ENCODE measurements at regions not wholly inside any gene's neighbourhood (a gene's known extent, or its start where the extent isn't known, plus 50 kb on each side); places are given as distances from the start of the nearest gene placed in this dataset.

DNA sequence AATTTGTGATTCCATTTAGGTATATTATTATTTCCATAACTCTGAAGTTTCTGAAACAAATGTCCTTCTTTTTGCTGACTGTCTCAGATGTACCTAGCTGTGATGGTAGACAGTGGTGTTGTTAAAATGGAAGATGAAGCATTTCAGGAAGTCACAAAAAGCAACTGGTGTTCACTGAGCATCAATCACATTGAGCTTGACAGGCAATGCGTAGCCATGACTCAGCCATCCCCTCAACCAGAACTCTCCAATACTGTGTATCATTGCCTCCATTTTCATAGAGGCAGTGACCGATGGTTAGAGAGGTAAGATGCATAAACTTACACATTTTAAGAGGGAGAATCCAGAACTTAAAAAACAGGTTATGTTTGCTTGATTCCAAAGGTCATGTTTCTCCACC is 434.0 kb downstream of the INHBA start:
- in situ Hi-C loops (cut with MboI; ENCODE audit: low sequenced_read_pairs, unreplicated experiment), result no loop called here
- TF ChIP-seq, protein P1, sequence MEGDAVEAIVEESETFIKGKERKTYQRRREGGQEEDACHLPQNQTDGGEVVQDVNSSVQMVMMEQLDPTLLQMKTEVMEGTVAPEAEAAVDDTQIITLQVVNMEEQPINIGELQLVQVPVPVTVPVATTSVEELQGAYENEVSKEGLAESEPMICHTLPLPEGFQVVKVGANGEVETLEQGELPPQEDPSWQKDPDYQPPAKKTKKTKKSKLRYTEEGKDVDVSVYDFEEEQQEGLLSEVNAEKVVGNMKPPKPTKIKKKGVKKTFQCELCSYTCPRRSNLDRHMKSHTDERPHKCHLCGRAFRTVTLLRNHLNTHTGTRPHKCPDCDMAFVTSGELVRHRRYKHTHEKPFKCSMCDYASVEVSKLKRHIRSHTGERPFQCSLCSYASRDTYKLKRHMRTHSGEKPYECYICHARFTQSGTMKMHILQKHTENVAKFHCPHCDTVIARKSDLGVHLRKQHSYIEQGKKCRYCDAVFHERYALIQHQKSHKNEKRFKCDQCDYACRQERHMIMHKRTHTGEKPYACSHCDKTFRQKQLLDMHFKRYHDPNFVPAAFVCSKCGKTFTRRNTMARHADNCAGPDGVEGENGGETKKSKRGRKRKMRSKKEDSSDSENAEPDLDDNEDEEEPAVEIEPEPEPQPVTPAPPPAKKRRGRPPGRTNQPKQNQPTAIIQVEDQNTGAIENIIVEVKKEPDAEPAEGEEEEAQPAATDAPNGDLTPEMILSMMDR (IDR thresholded peaks at IDR 0.05; ENCODE audit: borderline replicate concordance, control extremely low read depth, extremely low read depth, insufficient read depth, missing control alignments), result no peak
- no peak for DNase-seq (ENCODE audit: low spot score)

DNA sequence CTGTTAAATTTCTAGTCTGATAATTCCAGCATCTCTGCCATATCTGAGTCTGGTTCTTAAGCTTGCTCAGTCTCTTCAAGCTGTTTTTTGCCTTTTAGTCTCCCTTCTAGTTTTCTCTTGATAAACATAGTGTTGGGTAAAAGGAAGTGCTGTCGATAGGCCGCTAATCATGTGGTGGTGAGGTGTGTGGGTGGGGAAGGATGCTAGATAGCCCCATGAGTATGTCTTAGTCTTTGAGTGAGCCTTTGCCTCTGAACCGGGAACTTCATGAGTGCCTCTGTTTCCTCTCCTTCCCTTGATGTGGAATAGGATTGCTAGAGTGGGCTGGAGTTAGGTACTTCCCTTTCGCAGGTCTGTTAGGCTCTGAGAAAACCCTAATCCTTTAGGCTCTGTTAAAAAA is 441.8 kb downstream of the INHBA start:
- in situ Hi-C loops (cut with MboI; ENCODE audit: low sequenced_read_pairs, unreplicated experiment), result no loop called here
- DNase-seq (ENCODE audit: low spot score), result no peak
- TF ChIP-seq, protein P1 (IDR thresholded peaks at IDR 0.05; ENCODE audit: borderline replicate concordance, control extremely low read depth, extremely low read depth, insufficient read depth, missing control alignments), result no peak

DNA sequence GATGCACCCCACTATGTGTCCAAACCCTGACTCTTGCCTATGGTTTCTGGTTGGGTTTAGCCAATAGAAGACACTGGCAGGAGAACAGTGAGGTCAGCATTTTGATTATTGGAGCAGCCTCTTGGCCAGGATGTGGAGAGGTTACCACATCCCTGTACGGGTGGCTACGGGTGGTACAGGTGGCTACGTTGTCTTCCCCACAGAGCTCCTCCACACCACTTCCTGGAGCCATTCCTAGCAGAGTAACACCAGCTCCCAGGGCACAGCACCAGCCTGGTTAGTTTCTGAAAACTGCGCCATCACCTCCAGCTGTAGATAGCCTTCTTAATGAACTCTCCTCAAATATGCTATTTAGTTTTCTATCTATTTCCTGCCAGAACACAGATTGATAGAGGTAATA is 445.2 kb downstream of the INHBA start:
- in situ Hi-C loops (cut with MboI; ENCODE audit: low sequenced_read_pairs, unreplicated experiment), result no loop called here
- DNase-seq (ENCODE audit: low spot score), result no peak
- TF ChIP-seq, protein P1 (IDR thresholded peaks at IDR 0.05; ENCODE audit: borderline replicate concordance, control extremely low read depth, extremely low read depth, insufficient read depth, missing control alignments), result no peak

DNA sequence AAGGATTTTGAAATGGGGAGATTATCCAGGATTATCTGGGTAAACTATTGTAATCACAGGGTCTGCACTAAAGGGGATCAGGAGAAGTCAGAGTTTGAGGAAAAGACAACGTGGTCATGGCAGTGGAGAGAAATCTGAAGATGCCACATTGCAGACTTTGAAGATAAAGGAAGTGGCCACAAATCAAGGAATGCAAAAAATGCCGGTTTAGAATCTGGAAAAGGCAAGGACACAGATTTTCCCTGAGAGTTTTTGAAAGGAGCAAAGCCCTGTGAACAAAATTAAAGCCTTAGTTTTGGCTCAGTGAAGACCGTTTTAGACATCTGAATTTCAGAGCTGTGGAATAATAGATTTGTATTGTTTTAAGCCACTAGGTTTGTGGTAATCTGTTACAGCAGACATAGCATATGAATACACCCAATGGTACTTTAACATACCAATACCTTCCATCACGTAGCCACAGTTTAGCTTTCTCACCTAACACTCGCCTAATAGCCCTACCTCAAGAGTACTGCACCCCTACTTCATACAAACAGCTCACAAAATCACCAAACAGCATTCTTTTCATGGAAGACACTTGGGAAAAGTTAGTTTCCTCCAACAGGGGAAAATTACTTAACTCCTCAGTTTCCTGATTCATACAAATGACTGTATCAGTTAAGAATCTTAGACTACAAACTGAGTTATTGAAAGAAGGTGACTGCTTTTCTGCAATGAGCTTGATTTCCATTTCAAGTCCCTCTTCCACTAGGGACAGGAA is 446.5 kb downstream of the INHBA start:
- DNase-seq (ENCODE audit: low spot score), result no peak
- TF ChIP-seq, protein P1 (IDR thresholded peaks at IDR 0.05; ENCODE audit: borderline replicate concordance, control extremely low read depth, extremely low read depth, insufficient read depth, missing control alignments), result no peak
- in situ Hi-C loops (cut with MboI; ENCODE audit: low sequenced_read_pairs, unreplicated experiment), result no loop called here

DNA sequence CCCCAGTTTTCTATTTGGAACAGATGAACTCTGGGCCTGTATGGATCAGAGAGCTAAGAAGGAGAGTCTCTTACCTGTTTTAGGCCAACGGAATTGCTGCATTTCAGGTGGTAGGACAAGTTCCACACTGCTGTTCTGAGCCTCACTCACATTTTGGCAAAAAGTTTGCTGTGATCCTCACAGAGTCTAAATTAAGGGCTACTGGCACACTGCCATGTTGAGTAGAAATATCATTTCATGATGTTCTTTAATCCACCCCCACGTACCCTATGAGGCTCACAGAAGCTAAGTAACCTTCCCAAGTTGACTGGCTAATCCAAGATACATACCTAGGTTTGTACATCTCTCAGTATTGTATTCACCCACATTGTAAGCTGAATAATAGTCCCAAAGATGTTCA is 447.2 kb downstream of the INHBA start:
- DNase-seq (ENCODE audit: low spot score), result no peak
- TF ChIP-seq, protein P1 (IDR thresholded peaks at IDR 0.05; ENCODE audit: borderline replicate concordance, control extremely low read depth, extremely low read depth, insufficient read depth, missing control alignments), result no peak
- in situ Hi-C loops (cut with MboI; ENCODE audit: low sequenced_read_pairs, unreplicated experiment), result no loop called here

DNA sequence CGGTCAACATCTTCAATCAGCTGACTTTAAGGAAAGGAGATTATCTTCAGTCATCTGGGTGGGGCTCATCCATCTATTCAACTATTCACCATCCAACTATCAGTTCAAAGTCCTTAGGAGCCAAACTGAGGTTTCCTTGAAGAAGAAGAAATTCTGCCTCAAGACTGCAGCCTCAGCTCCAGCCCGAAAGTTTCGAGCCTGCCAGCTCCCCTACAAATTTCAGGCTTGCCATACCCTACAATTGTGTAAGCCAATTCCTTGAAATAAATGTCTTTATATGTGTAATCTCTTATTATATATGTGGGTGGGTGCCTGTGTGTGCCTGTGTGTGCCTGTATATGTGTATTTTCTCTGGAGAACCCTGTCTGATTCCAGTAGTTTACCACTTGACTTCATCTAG is 447.8 kb downstream of the INHBA start:
- TF ChIP-seq, protein P1 (IDR thresholded peaks at IDR 0.05; ENCODE audit: borderline replicate concordance, control extremely low read depth, extremely low read depth, insufficient read depth, missing control alignments), result no peak
- no peak for DNase-seq (ENCODE audit: low spot score)
- in situ Hi-C loops (cut with MboI; ENCODE audit: low sequenced_read_pairs, unreplicated experiment), result no loop called here

Data from GM13976 (cell line).